SK-N-SH (cell line): ENCODE measurements at regions not wholly inside any gene's neighbourhood (a gene's known extent, or its start where the extent isn't known, plus 50 kb on each side); places are given as distances from the start of the nearest gene placed in this dataset.

Experiments used
- CTCF ChIA-PET: fragments of 300-600, 350-600 bp; formaldehyde crosslinking; extraction: SDS; loops from one replicate; lab custom pipeline; 2021; lab: Yijun Ruan, JAX
- POLR2A ChIA-PET: fragments of 350-600 bp; sonication (Branson Sonifier 250); formaldehyde crosslinking; extraction: SDS; loops from one replicate; lab custom pipeline; 2020; ENCODE audit warnings: antibody characterized with exemption, inconsistent platforms; lab: Yijun Ruan, JAX
- DNase-seq: peaks from one replicate; pipeline ENCODE4 v3.0.0; 2012
- H2AFZ ChIP-seq: fragments of 200-600 bp; sonication (generic); 2 replicates; pipeline ENCODE4 v1.8.1; 2016; ENCODE audit warnings: antibody characterized with exemption, mild to moderate bottlenecking, low read depth
- H3F3A ChIP-seq: fragments of 200-600 bp; sonication (generic); replicated peaks from 2 replicates; pipeline ENCODE3; 2016; ENCODE audit warnings: antibody characterized with exemption, mild to moderate bottlenecking; ENCODE audit not compliant: insufficient read depth
- H3K27ac ChIP-seq, 2 experiments: fragments of 200-500 bp in 1 of 2; fragments of 200-600 bp in 1 of 2; sonication (Bioruptor generic) in 1 of 2; sonication (generic), shearing (Covaris generic) in 1 of 2; 2 replicates each; pipeline versions ENCODE4 v1.5.1 to v1.6.1; 2014 to 2016; ENCODE audit warnings: low read depth in 2 of 2, inconsistent platforms in 1 of 2, low read length in 1 of 2, mild to moderate bottlenecking in 1 of 2, mixed read lengths in 1 of 2
- H3K27me3 ChIP-seq: fragments of 200-600 bp; sonication (generic), shearing (Covaris generic); 2 replicates; pipeline ENCODE4 v1.6.1; 2016; ENCODE audit warnings: mixed run types; ENCODE audit not compliant: insufficient read depth
- H3K36me3 ChIP-seq, 2 experiments: fragments of 200-500 bp in 1 of 2; fragments of 200-600 bp in 1 of 2; sonication (Bioruptor generic) in 1 of 2; sonication (generic) in 1 of 2; replicated peaks in 1 of 2; 2 replicates each; pipeline versions ENCODE3 to v1.5.1; 2014 to 2016; ENCODE audit warnings: low read length in 1 of 2, mild to moderate bottlenecking in 1 of 2; ENCODE audit not compliant: insufficient read depth in 2 of 2, control insufficient read depth in 1 of 2
- H3K4me1 ChIP-seq, 2 experiments: fragments of 200-500 bp in 1 of 2; fragments of 200-600 bp in 1 of 2; sonication (Bioruptor generic) in 1 of 2; sonication (generic), shearing (Covaris generic) in 1 of 2; 2 replicates each; pipeline versions ENCODE4 v1.5.1 to v1.6.1; 2014 to 2016; ENCODE audit warnings: low read depth in 1 of 2, low read length in 1 of 2, mixed run types in 1 of 2; ENCODE audit not compliant: insufficient read depth in 2 of 2, control insufficient read depth in 1 of 2
- H3K4me2 ChIP-seq: fragments of 200-600 bp; sonication (generic), shearing (Covaris generic); 2 replicates; pipeline ENCODE4 v1.6.1; 2017; ENCODE audit warnings: mixed run types
- H3K4me3 ChIP-seq, 2 experiments: fragments of 200-500 bp in 1 of 2; fragments of 200-600 bp in 1 of 2; sonication (Bioruptor generic) in 1 of 2; sonication (generic), shearing (Covaris generic) in 1 of 2; 2 replicates each; pipeline versions ENCODE4 v1.5.1 to v1.8.1; 2014 to 2016; ENCODE audit warnings: low read depth in 2 of 2, inconsistent platforms in 1 of 2, low read length in 1 of 2, mild to moderate bottlenecking in 1 of 2, mixed read lengths in 1 of 2, moderate library complexity in 1 of 2
- H3K79me2 ChIP-seq: fragments of 200-600 bp; sonication (generic); 2 replicates; pipeline ENCODE4 v1.8.1; 2017; ENCODE audit warnings: mild to moderate bottlenecking; ENCODE audit not compliant: insufficient read depth
- H3K9ac ChIP-seq: fragments of 200-600 bp; sonication (generic); 2 replicates; pipeline ENCODE4 v1.6.1; 2017; ENCODE audit warnings: mixed run types
- H3K9me2 ChIP-seq: fragments of 200-600 bp; sonication (generic); 2 replicates; pipeline ENCODE4 v1.6.1; 2017; ENCODE audit warnings: mixed run types
- H3K9me3 ChIP-seq: fragments of 200-600 bp; sonication (generic); 2 replicates; pipeline ENCODE4 v1.6.1; 2017; ENCODE audit warnings: mixed run types, mild to moderate bottlenecking, moderate library complexity
- H4K20me1 ChIP-seq: fragments of 200-600 bp; sonication (generic); 2 replicates; pipeline ENCODE4 v1.6.1; 2017; ENCODE audit warnings: mild to moderate bottlenecking, mixed run types; ENCODE audit not compliant: insufficient read depth
- ELF1 ChIP-seq: IDR thresholded peaks from 2 replicates; pipeline ENCODE4 v1.4.0; 2012
- EP300 ChIP-seq, 2 experiments: IDR thresholded peaks; 2 replicates each; pipeline versions ENCODE4 v1.4.0 to v1.6.1; 2012; ENCODE audit warnings: borderline replicate concordance in 1 of 2, low read depth in 1 of 2, low read length in 1 of 2
- GABPA ChIP-seq: IDR thresholded peaks from 2 replicates; pipeline ENCODE4 v1.4.0; 2012; ENCODE audit warnings: low read depth, mild to moderate bottlenecking
- GATA2 ChIP-seq: sonication (generic); formaldehyde crosslinking; IDR thresholded peaks from 2 replicates; pipeline ENCODE4 v1.5.0; 2020; ENCODE audit warnings: mild to moderate bottlenecking, missing genetic modification reagents
- JUND ChIP-seq: IDR thresholded peaks from 2 replicates; pipeline ENCODE4 v1.4.0; 2012
- MAX ChIP-seq: IDR thresholded peaks from 2 replicates; pipeline ENCODE4 v1.4.0; 2012; ENCODE audit warnings: low read depth
- NRF1 ChIP-seq: IDR thresholded peaks from 2 replicates; pipeline ENCODE4 v1.6.1; 2012; ENCODE audit warnings: low read depth, mild to moderate bottlenecking, low read length
- POLR2AphosphoS5 ChIP-seq: IDR thresholded peaks from 2 replicates; pipeline ENCODE4 v1.6.1; 2012; ENCODE audit warnings: low read depth, low read length
- RFX5 ChIP-seq: IDR thresholded peaks from 2 replicates; pipeline ENCODE4 v1.6.1; 2012; ENCODE audit warnings: mild to moderate bottlenecking, improper control_type of control experiment, low read length
- RXRA ChIP-seq: IDR thresholded peaks from 2 replicates; pipeline ENCODE4 v1.4.0; 2012; ENCODE audit warnings: low read depth, mild to moderate bottlenecking, borderline replicate concordance
- SIN3A ChIP-seq: IDR thresholded peaks from 2 replicates; pipeline ENCODE4 v1.6.1; 2012; ENCODE audit warnings: low read depth, mild to moderate bottlenecking, low read length, moderate library complexity, borderline replicate concordance
- USF2 ChIP-seq: fragments of 150-350 bp; IDR thresholded peaks from 2 replicates; pipeline ENCODE4 v1.6.1; 2017; ENCODE audit warnings: antibody characterized with exemption, low read length, low read depth, borderline replicate concordance
- YY1 ChIP-seq: IDR thresholded peaks from 2 replicates; pipeline ENCODE4 v1.4.0; 2012; ENCODE audit warnings: low read depth, mild to moderate bottlenecking
- WGBS: methylation state at CpG from one replicate; pipeline ENCODE4 v1.1.6; 2017; ENCODE audit warnings: low lambda C conversion rate; 5-methylcytosine and 5-hydroxymethylcytosine counted together
- TF ChIP-seq, protein P1 (sequence below): IDR thresholded peaks from 2 replicates; pipeline ENCODE4 v1.4.0; 2012; ENCODE audit warnings: low read depth, borderline replicate concordance
- TF ChIP-seq, protein P2 (sequence below): IDR thresholded peaks from 2 replicates; pipeline ENCODE4; 2012

- no peaks in the 10 kb centered on the region for H4K20me1 ChIP-seq
- H3K27ac ChIP-seq: no peak overlapping the region
- H3K4me3 ChIP-seq: no peak overlapping the region
- no peak for TF ChIP-seq RFX5
- TF ChIP-seq GABPA: no peak
- no peak for TF ChIP-seq SIN3A
- TF ChIP-seq, protein P1, sequence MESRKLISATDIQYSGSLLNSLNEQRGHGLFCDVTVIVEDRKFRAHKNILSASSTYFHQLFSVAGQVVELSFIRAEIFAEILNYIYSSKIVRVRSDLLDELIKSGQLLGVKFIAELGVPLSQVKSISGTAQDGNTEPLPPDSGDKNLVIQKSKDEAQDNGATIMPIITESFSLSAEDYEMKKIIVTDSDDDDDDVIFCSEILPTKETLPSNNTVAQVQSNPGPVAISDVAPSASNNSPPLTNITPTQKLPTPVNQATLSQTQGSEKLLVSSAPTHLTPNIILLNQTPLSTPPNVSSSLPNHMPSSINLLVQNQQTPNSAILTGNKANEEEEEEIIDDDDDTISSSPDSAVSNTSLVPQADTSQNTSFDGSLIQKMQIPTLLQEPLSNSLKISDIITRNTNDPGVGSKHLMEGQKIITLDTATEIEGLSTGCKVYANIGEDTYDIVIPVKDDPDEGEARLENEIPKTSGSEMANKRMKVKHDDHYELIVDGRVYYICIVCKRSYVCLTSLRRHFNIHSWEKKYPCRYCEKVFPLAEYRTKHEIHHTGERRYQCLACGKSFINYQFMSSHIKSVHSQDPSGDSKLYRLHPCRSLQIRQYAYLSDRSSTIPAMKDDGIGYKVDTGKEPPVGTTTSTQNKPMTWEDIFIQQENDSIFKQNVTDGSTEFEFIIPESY: no peak
- TF ChIP-seq GATA2 (CRISPR knock-in tag): no peak
- no peak for TF ChIP-seq YY1
- no peak for TF ChIP-seq POLR2AphosphoS5
- TF ChIP-seq, protein P2, sequence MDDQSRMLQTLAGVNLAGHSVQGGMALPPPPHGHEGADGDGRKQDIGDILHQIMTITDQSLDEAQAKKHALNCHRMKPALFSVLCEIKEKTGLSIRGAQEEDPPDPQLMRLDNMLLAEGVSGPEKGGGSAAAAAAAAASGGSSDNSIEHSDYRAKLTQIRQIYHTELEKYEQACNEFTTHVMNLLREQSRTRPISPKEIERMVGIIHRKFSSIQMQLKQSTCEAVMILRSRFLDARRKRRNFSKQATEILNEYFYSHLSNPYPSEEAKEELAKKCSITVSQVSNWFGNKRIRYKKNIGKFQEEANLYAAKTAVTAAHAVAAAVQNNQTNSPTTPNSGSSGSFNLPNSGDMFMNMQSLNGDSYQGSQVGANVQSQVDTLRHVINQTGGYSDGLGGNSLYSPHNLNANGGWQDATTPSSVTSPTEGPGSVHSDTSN: no peak
- TF ChIP-seq EP300 (IDR thresholded peaks at IDR 0.05; ENCODE audit: borderline replicate concordance in 1 of 2, low read depth in 1 of 2, low read length in 1 of 2): no peak
- TF ChIP-seq USF2: no peak
- TF ChIP-seq, all 33 proteins: peak for 0
- Histone ChIP-seq H3K9me2 (no peaks in the 10 kb centered on the region), H3K4me2 (no peak overlapping the region), H2AFZ (no peak overlapping the region), H3K36me3 (no peaks in the 10 kb centered on the region), H3K79me2 (no peaks in the 10 kb centered on the region), H3K9ac (no peak overlapping the region), H3K9me3 (no peaks in the 10 kb centered on the region), H3K27me3 (no peaks in the 10 kb centered on the region), H3K4me1 (no peaks in the 10 kb centered on the region), H3F3A (no peaks in the 10 kb centered on the region)
- ChIA-PET POLR2A (no interaction called here), CTCF (interaction anchor here (1.5 kb wide), 1 partner anchor 10 kb away, joined by 3 read pairs; no protein-coding TSS in a partner anchor)
- WGBS: 31% methylated on average over 3 of the region's 3 CpGs
- no peak for DNase-seq
Observed at GRCh38 chr12:102755266-102755665, 161.8 kb downstream of the PAH start.

- no peaks in the 10 kb centered on the region for H3K79me2 ChIP-seq
- TF ChIP-seq GABPA (no peak), NRF1 (no peak), EP300 (IDR thresholded peaks at IDR 0.05; ENCODE audit: borderline replicate concordance in 1 of 2, low read depth in 1 of 2, low read length in 1 of 2) (no peak), JUND (no peak), SIN3A (no peak), RXRA (no peak), ELF1 (no peak), POLR2AphosphoS5 (no peak), MAX (no peak)
- TF ChIP-seq, protein P1: no peak
- H3K4me3 ChIP-seq: no peak overlapping the region
- no peaks in the 10 kb centered on the region for H3K9me2 ChIP-seq
- no peaks in the 10 kb centered on the region for H3F3A ChIP-seq
- no peaks in the 10 kb centered on the region for H3K27me3 ChIP-seq
- H3K4me1 ChIP-seq: no peaks in the 10 kb centered on the region
- no peaks in the 10 kb centered on the region for H3K36me3 ChIP-seq
- no peak overlapping the region for H3K9ac ChIP-seq
- H4K20me1 ChIP-seq: no peaks in the 10 kb centered on the region
- no peak overlapping the region for H2AFZ ChIP-seq
- H3K4me2 ChIP-seq: no peak overlapping the region
- no peaks in the 10 kb centered on the region for H3K9me3 ChIP-seq
- WGBS: 6% methylated on average over 2 of the region's 2 CpGs
- ChIA-PET POLR2A (no interaction called here), CTCF (interaction anchor here (1.5 kb wide), 1 partner anchor 9 kb away, joined by 3 read pairs; no protein-coding TSS in a partner anchor)
- no peak overlapping the region for H3K27ac ChIP-seq
- DNase-seq: no peak
Observed at GRCh38 chr12:102753802-102754201, 163.2 kb downstream of the PAH start.
